ENCODE measurements at regions not wholly inside any gene's neighbourhood (a gene's known extent, or its start where the extent isn't known, plus 50 kb on each side); places are given as distances from the start of the nearest gene placed in this dataset.

DNA sequence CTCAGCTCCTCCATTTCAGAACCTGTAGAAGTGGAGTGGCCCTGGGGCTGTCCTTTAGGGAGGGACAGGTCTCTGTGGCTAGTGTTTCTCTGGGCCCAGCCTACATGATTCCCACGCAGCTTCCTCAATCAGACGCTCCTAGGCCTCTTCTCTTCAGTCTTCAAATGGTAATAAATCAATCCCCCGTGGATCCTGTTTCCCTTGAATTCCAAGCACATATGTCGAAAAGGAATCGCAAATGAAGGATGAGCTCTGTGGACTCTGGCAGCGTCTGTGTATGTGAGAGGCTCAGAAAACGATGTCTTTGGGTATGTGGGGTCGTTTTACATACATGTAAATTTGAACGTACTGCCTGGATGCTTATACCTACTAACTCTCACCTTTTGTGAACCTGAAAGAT is 98.5 kb upstream of the ST8SIA3 start:
- no peak for DNase-seq (ENCODE audit: low spot score in 2 of 2)
- no peak overlapping the region for H3K27ac ChIP-seq
- intact Hi-C loops (cut with DNase I; ENCODE audit: low total_unique reads), result no loop called here

DNA sequence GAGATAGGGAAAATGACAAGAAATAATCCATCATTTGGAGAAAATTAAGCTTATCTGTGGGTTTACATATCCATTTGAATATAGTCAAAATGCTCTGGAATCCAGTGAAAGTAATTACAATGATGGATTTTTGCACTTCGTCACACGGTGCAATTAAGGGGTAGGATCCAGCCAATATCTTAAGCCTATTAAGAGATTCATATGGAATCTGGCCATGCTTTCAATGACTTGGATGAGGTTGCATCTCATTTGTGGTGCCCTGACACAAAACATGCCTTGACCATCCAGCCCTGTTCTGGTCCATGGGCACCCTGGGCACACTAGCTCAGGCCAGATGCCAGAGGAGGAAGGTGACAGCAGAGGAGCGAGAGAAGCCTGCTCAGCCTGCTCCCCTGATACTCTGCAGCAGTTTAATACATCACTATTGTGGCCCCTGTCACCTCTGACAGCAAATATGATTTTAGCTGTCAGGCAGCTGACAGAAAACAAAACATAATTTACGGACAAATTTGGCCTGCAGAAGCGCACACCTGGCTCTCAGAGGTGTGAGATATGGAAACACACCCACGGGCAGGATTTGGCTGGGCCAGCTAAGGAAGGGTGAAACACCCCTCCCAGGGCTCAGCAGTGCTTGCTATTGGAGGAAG is 94.1 kb upstream of the ST8SIA3 start:
- H3K9me3 ChIP-seq, result no peaks in the 10 kb centered on the region
- H3K4me3 ChIP-seq, result no peak overlapping the region
- TF ChIP-seq POLR2A (IDR thresholded peaks at IDR 0.05) (no peak), POLR2AphosphoS5 (IDR thresholded peaks at IDR 0.05) (no peak)
- TF ChIP-seq, protein P1, sequence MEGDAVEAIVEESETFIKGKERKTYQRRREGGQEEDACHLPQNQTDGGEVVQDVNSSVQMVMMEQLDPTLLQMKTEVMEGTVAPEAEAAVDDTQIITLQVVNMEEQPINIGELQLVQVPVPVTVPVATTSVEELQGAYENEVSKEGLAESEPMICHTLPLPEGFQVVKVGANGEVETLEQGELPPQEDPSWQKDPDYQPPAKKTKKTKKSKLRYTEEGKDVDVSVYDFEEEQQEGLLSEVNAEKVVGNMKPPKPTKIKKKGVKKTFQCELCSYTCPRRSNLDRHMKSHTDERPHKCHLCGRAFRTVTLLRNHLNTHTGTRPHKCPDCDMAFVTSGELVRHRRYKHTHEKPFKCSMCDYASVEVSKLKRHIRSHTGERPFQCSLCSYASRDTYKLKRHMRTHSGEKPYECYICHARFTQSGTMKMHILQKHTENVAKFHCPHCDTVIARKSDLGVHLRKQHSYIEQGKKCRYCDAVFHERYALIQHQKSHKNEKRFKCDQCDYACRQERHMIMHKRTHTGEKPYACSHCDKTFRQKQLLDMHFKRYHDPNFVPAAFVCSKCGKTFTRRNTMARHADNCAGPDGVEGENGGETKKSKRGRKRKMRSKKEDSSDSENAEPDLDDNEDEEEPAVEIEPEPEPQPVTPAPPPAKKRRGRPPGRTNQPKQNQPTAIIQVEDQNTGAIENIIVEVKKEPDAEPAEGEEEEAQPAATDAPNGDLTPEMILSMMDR (IDR thresholded peaks at IDR 0.05), result no peak
- no peak for DNase-seq (ENCODE audit: low spot score in 2 of 2)
- no peaks in the 10 kb centered on the region for H3K4me1 ChIP-seq
- no peaks in the 10 kb centered on the region for H3K36me3 ChIP-seq
- H3K27me3 ChIP-seq, result no peaks in the 10 kb centered on the region
- intact Hi-C loops (cut with DNase I; ENCODE audit: low total_unique reads), result no loop called here
- no peak overlapping the region for H3K27ac ChIP-seq

More for the DNA sequence above, 98.5 kb upstream of the ST8SIA3 start:
- Histone ChIP-seq H3K4me3 (no peak overlapping the region), H3K36me3 (no peaks in the 10 kb centered on the region), H3K4me1 (no peaks in the 10 kb centered on the region), H3K9me3 (no peaks in the 10 kb centered on the region), H3K27me3 (no peaks in the 10 kb centered on the region)
- TF ChIP-seq POLR2AphosphoS5 (IDR thresholded peaks at IDR 0.05) (no peak), POLR2A (IDR thresholded peaks at IDR 0.05) (no peak)
- TF ChIP-seq, protein P1 (IDR thresholded peaks at IDR 0.05), result no peak

DNA sequence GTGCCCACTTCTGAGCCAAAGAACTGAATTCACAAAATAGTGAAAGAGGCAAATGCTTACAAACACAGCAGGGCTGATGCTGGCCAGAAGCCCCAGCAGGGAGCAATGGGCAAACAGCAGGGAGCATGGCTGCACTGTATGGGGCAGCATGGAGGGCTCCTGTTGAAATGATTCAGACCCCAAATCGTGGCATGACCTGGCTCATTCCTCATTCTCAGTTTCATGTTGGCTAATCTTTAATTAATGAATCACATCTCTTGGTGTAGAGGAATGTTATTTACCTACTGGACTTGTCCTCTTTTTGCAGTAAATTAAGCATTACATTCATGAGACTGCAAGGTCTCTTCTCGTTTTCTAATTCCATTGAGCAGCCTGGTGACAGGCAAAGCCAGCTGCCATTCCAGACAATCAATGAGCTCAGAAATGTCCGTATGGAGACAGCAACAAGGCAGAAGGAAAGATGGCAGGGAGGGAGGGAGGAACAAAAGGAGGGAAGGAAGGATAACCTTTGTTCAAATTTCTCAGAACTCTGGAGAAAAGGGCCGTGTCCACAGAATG is 84.9 kb upstream of the ST8SIA3 start:
- Histone ChIP-seq H3K36me3 (no peaks in the 10 kb centered on the region), H3K27ac (no peak overlapping the region), H3K27me3 (no peaks in the 10 kb centered on the region), H3K4me3 (no peak overlapping the region), H3K9me3 (no peaks in the 10 kb centered on the region), H3K4me1 (no peaks in the 10 kb centered on the region)
- intact Hi-C loops (cut with DNase I; ENCODE audit: low total_unique reads), result loop anchor here (2.0 kb wide), 1 partner anchor 77 kb away; no protein-coding TSS in a partner anchor
- TF ChIP-seq POLR2AphosphoS5 (IDR thresholded peaks at IDR 0.05) (no peak), POLR2A (IDR thresholded peaks at IDR 0.05) (no peak)
- TF ChIP-seq, protein P1 (IDR thresholded peaks at IDR 0.05), result no peak
- no peak for DNase-seq (ENCODE audit: low spot score in 2 of 2)

DNA sequence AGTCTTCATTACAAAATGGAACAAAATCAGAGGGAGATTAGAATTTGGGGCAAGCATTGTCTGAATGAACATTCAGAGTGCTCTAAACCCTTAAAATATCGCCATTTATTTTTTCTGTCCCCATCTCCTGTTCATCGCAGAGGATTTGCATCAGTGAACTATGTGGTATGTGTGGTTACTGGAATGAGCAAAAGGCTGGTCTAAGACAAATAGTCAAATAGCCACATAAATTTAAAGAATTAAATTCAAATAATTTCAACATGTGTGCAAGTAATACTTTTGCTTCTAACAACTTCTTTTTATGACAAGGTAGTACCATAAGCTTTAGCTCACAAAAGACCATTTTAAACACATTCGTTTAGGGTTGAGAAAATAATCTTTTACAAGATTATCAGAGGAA is 82.6 kb upstream of the ST8SIA3 start:
- no peak overlapping the region for H3K4me3 ChIP-seq
- no peak for TF ChIP-seq POLR2AphosphoS5 (IDR thresholded peaks at IDR 0.05)
- no peak for TF ChIP-seq POLR2A (IDR thresholded peaks at IDR 0.05)
- TF ChIP-seq, protein P1 (IDR thresholded peaks at IDR 0.05), result no peak
- H3K27ac ChIP-seq, result no peak overlapping the region
- no peaks in the 10 kb centered on the region for H3K9me3 ChIP-seq
- H3K27me3 ChIP-seq, result no peaks in the 10 kb centered on the region
- intact Hi-C loops (cut with DNase I; ENCODE audit: low total_unique reads), result no loop called here
- H3K4me1 ChIP-seq, result no peaks in the 10 kb centered on the region
- H3K36me3 ChIP-seq, result no peaks in the 10 kb centered on the region
- DNase-seq (ENCODE audit: low spot score in 2 of 2), result no peak

DNA sequence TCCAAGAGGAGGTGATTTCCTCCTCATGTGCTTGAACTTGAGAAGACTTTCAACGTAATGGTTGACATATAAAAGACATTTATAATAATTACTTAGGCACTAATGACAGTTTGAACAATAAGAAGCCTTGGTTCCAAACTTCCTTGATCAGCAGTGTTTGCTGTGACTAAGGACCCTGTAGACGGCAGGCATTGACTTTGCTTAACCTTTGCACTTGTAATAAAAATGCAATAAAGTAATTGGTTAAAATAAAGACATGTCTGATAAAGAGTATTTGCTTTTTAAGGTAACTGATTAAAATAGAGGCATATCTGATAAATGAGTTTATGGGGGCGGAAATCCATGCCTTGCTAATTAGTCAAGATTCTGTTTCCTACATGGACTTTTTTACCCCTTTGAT is 82.2 kb upstream of the ST8SIA3 start:
- intact Hi-C loops (cut with DNase I; ENCODE audit: low total_unique reads), result no loop called here
- no peaks in the 10 kb centered on the region for H3K4me1 ChIP-seq
- H3K4me3 ChIP-seq, result no peak overlapping the region
- H3K36me3 ChIP-seq, result no peaks in the 10 kb centered on the region
- no peak for DNase-seq (ENCODE audit: low spot score in 2 of 2)
- no peak overlapping the region for H3K27ac ChIP-seq
- TF ChIP-seq POLR2A (IDR thresholded peaks at IDR 0.05), result no peak
- no peak for TF ChIP-seq POLR2AphosphoS5 (IDR thresholded peaks at IDR 0.05)
- TF ChIP-seq, protein P1 (IDR thresholded peaks at IDR 0.05), result no peak
- H3K9me3 ChIP-seq, result no peaks in the 10 kb centered on the region
- no peaks in the 10 kb centered on the region for H3K27me3 ChIP-seq
